Lower lobe of right lung (tissue), 2 donors: ENCODE measurements at regions not wholly inside any gene's neighbourhood (a gene's known extent, or its start where the extent isn't known, plus 50 kb on each side); places are given as distances from the start of the nearest gene placed in this dataset.

Experiments
- ATAC-seq, 2 donors: fragments of 200-7000 bp; cut with Tn5 transposase; one replicate each; pipeline ENCODE4 v1.9.1; 2020 to 2022; ENCODE audit warnings: mild to moderate bottlenecking in 2 of 2, moderate library complexity in 2 of 2
- DNase-seq: peaks from one replicate; pipeline ENCODE4 v3.0.0-alpha.2; 2020
- H3K27ac ChIP-seq: fragments of 200-600 bp; one replicate; pipeline ENCODE4 v1.8.0; 2022
- H3K27me3 ChIP-seq: fragments of 200-600 bp; one replicate; pipeline ENCODE4 v1.8.0; 2022; ENCODE audit warnings: low read depth
- H3K36me3 ChIP-seq: fragments of 200-600 bp; one replicate; pipeline ENCODE4 v1.8.0; 2022; ENCODE audit warnings: mild to moderate bottlenecking
- H3K4me1 ChIP-seq: fragments of 200-600 bp; one replicate; pipeline ENCODE4 v1.8.0; 2022
- H3K4me3 ChIP-seq: fragments of 200-600 bp; one replicate; pipeline ENCODE4 v1.8.0; 2022; ENCODE audit warnings: mild to moderate bottlenecking
- H3K9me3 ChIP-seq: fragments of 200-600 bp; one replicate; pipeline ENCODE4 v1.8.0; 2022
- CTCF ChIP-seq: fragments of 200-600 bp; IDR thresholded peaks from one replicate; pipeline ENCODE4 v1.8.0; 2022; ENCODE audit warnings: antibody characterized with exemption, mild to moderate bottlenecking
- intact Hi-C: fragments of 100-400 bp; cut with DNase I; formaldehyde crosslinking; loops from one replicate; pipeline ENCODE4 v1.11.0; 2022
- donor health status: DM: no; HTN: yes; CAD: no; lungs with severe emphysema.

- no peak for ATAC-seq
- no peaks in the 10 kb centered on the region for H3K36me3 ChIP-seq
- H3K27me3 ChIP-seq: no peaks in the 10 kb centered on the region
- no peak for DNase-seq
- no peak for TF ChIP-seq CTCF
- H3K9me3 ChIP-seq: no peaks in the 10 kb centered on the region
- no peaks in the 10 kb centered on the region for H3K4me1 ChIP-seq
- no peak overlapping the region for H3K4me3 ChIP-seq
- no peak overlapping the region for H3K27ac ChIP-seq
- intact Hi-C loops: no loop called here
Observed at GRCh38 chr2:57990118-57990725, 56.4 kb upstream of the VRK2 start.
